H1 (cell line): ENCODE measurements at regions not wholly inside any gene's neighbourhood (a gene's known extent, or its start where the extent isn't known, plus 50 kb on each side); places are given as distances from the start of the nearest gene placed in this dataset.

Experiments
- EP300 ChIP-seq, 2 experiments: IDR thresholded peaks; 1 replicate in 1 of 2; 2 replicates in 1 of 2; pipeline ENCODE4 v1.6.1; 2011 to 2012; ENCODE audit warnings: low read depth in 2 of 2, low read length in 2 of 2, mild to moderate bottlenecking in 2 of 2, borderline replicate concordance in 1 of 2, inconsistent platforms in 1 of 2, moderate library complexity in 1 of 2
- PHF8 ChIP-seq: fragments of 200-600 bp; sonication (generic); conservative IDR thresholded peaks from 2 replicates; pipeline ENCODE4 v1.7.1; 2012; ENCODE audit warnings: low read depth, mild to moderate bottlenecking, inconsistent platforms, low read length, moderate library complexity
- POLR2A ChIP-seq, 2 experiments: IDR thresholded peaks; 1 replicate in 1 of 2; 2 replicates in 1 of 2; pipeline ENCODE4 v1.6.1; 2011; ENCODE audit warnings: low read depth in 2 of 2, low read length in 2 of 2, mild to moderate bottlenecking in 2 of 2; ENCODE audit errors: control extremely low read depth in 1 of 2
- POLR2AphosphoS5 ChIP-seq: IDR thresholded peaks from 2 replicates; pipeline ENCODE4 v1.6.1; 2011; ENCODE audit warnings: low read depth, low read length
- RFX5 ChIP-seq: IDR thresholded peaks from 2 replicates; pipeline ENCODE4 v1.6.1; 2011; ENCODE audit warnings: low read depth, low read length, improper control_type of control experiment, borderline replicate concordance
- SP4 ChIP-seq: IDR thresholded peaks from 2 replicates; pipeline ENCODE4 v1.6.1; 2012; ENCODE audit warnings: low read length, inconsistent platforms
- TAF1 ChIP-seq: IDR thresholded peaks from 2 replicates; pipeline ENCODE4 v1.6.1; 2011; ENCODE audit warnings: mild to moderate bottlenecking, low read depth, low read length
- TF ChIP-seq, protein P1 (sequence below): IDR thresholded peaks from 2 replicates; pipeline ENCODE4 v1.6.1; 2011; ENCODE audit warnings: low read length, improper control_type of control experiment
- TF ChIP-seq, protein P2 (sequence below), 3 experiments: IDR thresholded peaks; 1 replicate in 2 of 3; 2 replicates in 1 of 3; pipeline versions ENCODE4 v1.5.1 to v1.6.1; 2011; ENCODE audit warnings: low read length in 3 of 3, mild to moderate bottlenecking in 3 of 3, inconsistent platforms in 2 of 3, low read depth in 1 of 3, moderate library complexity in 1 of 3; ENCODE audit not compliant: insufficient read depth in 1 of 3; ENCODE audit errors: control extremely low read depth in 1 of 3

DNA sequence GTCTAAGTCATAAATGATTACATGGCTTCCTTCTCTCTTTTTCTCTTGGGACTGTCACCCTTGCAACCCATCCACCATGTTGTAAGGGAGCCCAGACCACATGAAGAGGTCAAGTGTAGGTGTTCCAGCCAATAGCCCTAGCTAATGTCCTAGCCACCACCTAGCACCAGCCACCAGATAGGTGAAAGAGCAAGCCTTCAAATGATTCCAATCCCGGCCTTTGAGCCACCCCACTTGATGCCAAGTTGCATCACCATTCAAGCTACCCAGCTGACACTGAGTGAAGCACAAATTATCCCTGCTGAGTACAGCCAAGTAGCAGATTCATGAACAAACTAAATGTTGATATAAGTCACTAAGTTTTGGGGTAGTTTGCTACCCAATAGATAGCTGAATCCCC lies 274.3 kb downstream of the BCOR start:
- TF ChIP-seq EP300 (IDR thresholded peaks at IDR 0.05; ENCODE audit: borderline replicate concordance in 1 of 2, low read depth in 2 of 2, low read length in 2 of 2) (no peak), SP4 (no peak), POLR2A (IDR thresholded peaks at IDR 0.05; ENCODE audit: control extremely low read depth in 1 of 2, low read depth in 2 of 2, low read length in 2 of 2) (no peak), POLR2AphosphoS5 (no peak), PHF8 (no peak), RFX5 (no peak), TAF1 (no peak)
- TF ChIP-seq, protein P1, sequence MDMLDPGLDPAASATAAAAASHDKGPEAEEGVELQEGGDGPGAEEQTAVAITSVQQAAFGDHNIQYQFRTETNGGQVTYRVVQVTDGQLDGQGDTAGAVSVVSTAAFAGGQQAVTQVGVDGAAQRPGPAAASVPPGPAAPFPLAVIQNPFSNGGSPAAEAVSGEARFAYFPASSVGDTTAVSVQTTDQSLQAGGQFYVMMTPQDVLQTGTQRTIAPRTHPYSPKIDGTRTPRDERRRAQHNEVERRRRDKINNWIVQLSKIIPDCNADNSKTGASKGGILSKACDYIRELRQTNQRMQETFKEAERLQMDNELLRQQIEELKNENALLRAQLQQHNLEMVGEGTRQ = no peak
- TF ChIP-seq, protein P2, sequence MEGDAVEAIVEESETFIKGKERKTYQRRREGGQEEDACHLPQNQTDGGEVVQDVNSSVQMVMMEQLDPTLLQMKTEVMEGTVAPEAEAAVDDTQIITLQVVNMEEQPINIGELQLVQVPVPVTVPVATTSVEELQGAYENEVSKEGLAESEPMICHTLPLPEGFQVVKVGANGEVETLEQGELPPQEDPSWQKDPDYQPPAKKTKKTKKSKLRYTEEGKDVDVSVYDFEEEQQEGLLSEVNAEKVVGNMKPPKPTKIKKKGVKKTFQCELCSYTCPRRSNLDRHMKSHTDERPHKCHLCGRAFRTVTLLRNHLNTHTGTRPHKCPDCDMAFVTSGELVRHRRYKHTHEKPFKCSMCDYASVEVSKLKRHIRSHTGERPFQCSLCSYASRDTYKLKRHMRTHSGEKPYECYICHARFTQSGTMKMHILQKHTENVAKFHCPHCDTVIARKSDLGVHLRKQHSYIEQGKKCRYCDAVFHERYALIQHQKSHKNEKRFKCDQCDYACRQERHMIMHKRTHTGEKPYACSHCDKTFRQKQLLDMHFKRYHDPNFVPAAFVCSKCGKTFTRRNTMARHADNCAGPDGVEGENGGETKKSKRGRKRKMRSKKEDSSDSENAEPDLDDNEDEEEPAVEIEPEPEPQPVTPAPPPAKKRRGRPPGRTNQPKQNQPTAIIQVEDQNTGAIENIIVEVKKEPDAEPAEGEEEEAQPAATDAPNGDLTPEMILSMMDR (IDR thresholded peaks at IDR 0.05; ENCODE audit: control extremely low read depth in 1 of 3, insufficient read depth in 1 of 3, low read depth in 1 of 3, low read length in 3 of 3) = no peak
